Type B pancreatic cell (in vitro differentiated cells): ENCODE measurements at regions not wholly inside any gene's neighbourhood (a gene's known extent, or its start where the extent isn't known, plus 50 kb on each side); places are given as distances from the start of the nearest gene placed in this dataset.
A peak's percentile ranks its signal among the peaks of the same experiment; 100 is the strongest.

Experiments
- DNase-seq: peaks from one replicate; pipeline ENCODE4 v3.0.0; 2021; ENCODE audit warnings: mixed read lengths; ENCODE audit not compliant: unreplicated experiment; ENCODE audit errors: extremely low spot score
- H3K27ac Mint-ChIP-seq: 2 replicates; pipeline ENCODE4 v1.8.0; 2021; ENCODE audit warnings: mild to moderate bottlenecking, mixed read lengths
- H3K27me3 Mint-ChIP-seq: 2 replicates; pipeline ENCODE4 v1.8.0; 2021; ENCODE audit warnings: mixed read lengths
- H3K36me3 Mint-ChIP-seq: 2 replicates; pipeline ENCODE4 v1.8.0; 2021; ENCODE audit warnings: mixed read lengths
- H3K4me1 Mint-ChIP-seq: one replicate; pipeline ENCODE4 v1.8.0; 2021; ENCODE audit warnings: mixed read lengths; ENCODE audit not compliant: unreplicated experiment
- H3K4me3 Mint-ChIP-seq: 2 replicates; pipeline ENCODE4 v1.8.0; 2021; ENCODE audit warnings: mild to moderate bottlenecking, mixed read lengths
- H3K9me3 Mint-ChIP-seq: 2 replicates; pipeline ENCODE4 v1.8.0; 2021; ENCODE audit warnings: mixed read lengths
- CTCF ChIP-seq: fragments of 200-600 bp; sonication (generic); conservative IDR thresholded peaks from 2 replicates; pipeline ENCODE4 v1.5.0; 2021; ENCODE audit warnings: antibody characterized with exemption, mild to moderate bottlenecking

DNA sequence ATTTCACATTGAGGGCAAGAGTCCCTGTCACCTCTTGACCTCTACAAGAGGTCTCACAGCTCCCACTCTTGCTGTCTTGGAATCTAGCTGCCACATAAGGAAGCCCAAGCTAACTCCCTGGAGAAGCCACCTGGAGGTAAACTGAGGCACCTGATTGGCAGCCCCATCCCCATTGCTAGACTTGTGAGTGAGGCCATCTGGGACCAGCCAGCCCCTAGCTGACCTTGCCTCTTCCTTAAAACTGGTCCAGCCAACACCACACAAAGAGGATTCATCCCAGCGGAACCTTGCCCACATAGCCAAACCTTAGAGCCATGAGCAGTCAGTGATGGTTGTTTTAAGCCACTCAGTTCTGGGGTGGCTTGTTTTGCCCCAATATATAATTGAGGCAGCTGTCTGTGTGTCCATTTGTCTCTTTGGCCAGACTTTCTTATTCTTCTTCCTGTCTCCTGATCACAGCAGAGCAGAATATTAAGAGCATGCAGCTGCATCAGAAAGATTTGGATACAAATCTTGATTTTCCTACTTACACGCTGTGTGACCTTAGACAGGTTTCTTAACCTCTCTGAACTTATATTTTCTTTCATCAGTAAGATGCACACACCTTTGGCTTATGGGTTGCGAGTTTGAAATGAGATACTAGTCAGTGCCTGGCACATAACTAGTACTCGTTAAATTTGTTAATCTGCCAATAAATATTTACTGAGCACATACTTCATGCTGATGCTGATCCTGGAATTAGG lies 74.3 kb upstream of the TP53I11 start:
- Mint-ChIP-seq H3K27ac (no peak overlapping the region), H3K9me3 (no peaks in the 10 kb centered on the region), H3K36me3 (no peaks in the 10 kb centered on the region), H3K27me3 (no peaks in the 10 kb centered on the region), H3K4me3 (no peak overlapping the region), H3K4me1 (peaks cover 30% of the 10 kb centered on the region)
- DNase-seq: no peak
- TF ChIP-seq CTCF: no peak

DNA sequence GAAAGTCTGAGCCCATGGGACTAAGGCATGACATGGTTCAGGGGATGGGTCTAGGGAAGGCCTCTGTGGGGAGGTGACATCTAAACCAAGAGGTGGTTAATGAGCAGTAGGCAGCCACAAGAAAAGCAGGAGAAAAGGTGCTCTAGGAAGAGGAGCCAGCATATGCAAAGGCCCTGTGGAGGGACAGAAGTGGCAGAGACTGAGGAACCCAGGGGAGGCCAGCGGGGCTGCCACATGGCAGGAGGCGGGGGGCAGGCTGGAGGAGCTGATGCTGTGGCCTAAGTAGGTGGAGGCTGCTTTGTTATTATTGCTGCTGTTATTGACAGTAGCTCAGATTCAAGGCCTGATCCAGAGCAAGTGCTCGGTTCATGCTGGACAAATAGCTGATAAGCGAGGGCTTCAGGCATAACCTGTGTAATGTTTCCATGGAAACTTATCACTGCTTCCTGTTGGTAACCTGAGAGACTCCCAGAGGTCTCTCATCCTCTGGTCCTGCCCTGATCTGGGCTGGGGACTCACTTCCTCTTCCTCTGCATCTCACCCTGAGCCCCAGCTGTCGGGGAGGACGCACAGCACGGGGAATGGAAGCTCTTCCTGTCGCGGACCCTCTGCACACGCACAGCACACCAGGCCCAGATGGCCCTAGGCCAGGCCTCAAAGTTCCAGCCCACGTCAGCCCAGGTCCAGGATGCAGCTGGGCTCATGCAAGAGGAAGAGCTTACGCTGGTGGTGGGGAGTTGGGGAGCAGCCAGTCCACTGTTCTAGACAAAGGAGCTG lies 75.2 kb upstream of the TP53I11 start:
- no peak overlapping the region for H3K4me3 Mint-ChIP-seq
- DNase-seq: no peak
- no peak overlapping the region for H3K27ac Mint-ChIP-seq
- no peak for TF ChIP-seq CTCF
- H3K9me3 Mint-ChIP-seq: no peaks in the 10 kb centered on the region
- no peaks in the 10 kb centered on the region for H3K27me3 Mint-ChIP-seq
- H3K4me1 Mint-ChIP-seq: peaks cover 22% of the 10 kb centered on the region
- no peaks in the 10 kb centered on the region for H3K36me3 Mint-ChIP-seq

- Mint-ChIP-seq H3K36me3 (no peaks in the 10 kb centered on the region), H3K4me1 (peaks cover 15% of the 10 kb centered on the region), H3K27ac (no peak overlapping the region), H3K9me3 (no peaks in the 10 kb centered on the region), H3K27me3 (peaks cover 3% of the 10 kb centered on the region), H3K4me3 (no peak overlapping the region)
- TF ChIP-seq CTCF: no peak
- no peak for DNase-seq
Observed at GRCh38 chr11:45026835-45027234, 76.2 kb upstream of the TP53I11 start.

GRCh38 chr11:45027312-45027711 lies 76.6 kb upstream of the TP53I11 start:
- Mint-ChIP-seq H3K4me1 (peaks cover 11% of the 10 kb centered on the region), H3K4me3 (no peak overlapping the region), H3K36me3 (no peaks in the 10 kb centered on the region), H3K9me3 (no peaks in the 10 kb centered on the region), H3K27ac (no peak overlapping the region), H3K27me3 (peaks cover 5% of the 10 kb centered on the region)
- TF ChIP-seq CTCF: no peak
- DNase-seq: no peak

GRCh38 chr11:45028911-45029682 lies 78.4 kb upstream of the TP53I11 start:
- TF ChIP-seq CTCF: no peak
- Mint-ChIP-seq H3K36me3 (no peaks in the 10 kb centered on the region), H3K27ac (no peak overlapping the region), H3K4me3 (no peak overlapping the region), H3K27me3 (peaks cover 15% of the 10 kb centered on the region), H3K9me3 (no peaks in the 10 kb centered on the region), H3K4me1 (peaks cover 11% of the 10 kb centered on the region)
- peak; percentile 42 for DNase-seq
